NCI-H187 (cell line): ENCODE measurements at regions not wholly inside any gene's neighbourhood (a gene's known extent, or its start where the extent isn't known, plus 50 kb on each side); places are given as distances from the start of the nearest gene placed in this dataset.
"Not testable (repeated sequence)": the region's sequence is repeated elsewhere in the genome, so short reads cannot be mapped to it uniquely, and the experiment has no call there.

Experiments
- DNase-seq, 2 experiments: peaks; one replicate each; lab custom pipeline; 2025; lab: John Stamatoyannopoulos, UW

DNA sequence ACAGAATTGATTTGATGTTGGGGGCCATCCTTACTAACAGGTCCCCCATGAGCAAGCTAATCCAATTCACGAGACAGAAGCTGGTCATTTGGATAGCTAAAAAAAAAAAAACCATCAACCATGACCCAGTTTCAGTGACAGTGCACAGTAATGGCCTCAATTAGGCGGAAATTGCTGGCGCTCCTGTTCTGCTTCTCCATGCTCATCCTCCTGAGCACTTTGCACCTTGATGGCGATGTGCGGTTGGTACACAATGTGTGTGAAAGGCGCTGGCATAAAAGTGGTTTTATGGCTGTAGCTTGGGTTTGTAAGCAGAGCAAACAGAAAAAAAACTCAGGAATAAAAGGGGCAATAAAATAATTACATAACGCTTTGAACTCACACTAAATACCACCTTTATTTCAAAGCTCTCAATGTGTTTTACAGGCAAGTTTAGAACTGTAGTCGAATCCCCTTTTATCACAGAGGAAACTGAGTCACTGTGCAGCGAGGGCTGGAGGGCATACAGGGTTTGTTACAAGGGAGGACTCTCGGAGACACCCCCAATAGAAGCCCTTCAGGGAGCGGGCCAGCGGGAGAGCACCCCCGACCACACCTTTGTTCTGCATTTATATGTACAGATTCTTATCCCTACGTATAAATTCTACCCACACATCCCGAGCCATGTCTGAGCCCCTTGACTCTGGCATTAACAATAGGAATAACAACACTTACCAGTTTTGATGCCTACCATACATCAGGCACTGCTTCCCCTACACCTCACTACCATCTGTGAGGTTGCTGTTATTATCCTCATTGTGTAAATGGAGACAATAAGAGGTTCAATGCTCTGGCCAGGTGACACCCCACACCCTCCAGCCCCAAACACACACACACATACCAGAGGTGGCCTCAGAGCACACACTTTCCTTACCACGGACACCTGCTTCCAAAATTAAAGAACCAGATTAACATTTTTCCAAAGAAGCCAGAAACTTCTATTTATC is 213.5 kb upstream of the IRF2BP2 start:
- no peak for DNase-seq

DNA sequence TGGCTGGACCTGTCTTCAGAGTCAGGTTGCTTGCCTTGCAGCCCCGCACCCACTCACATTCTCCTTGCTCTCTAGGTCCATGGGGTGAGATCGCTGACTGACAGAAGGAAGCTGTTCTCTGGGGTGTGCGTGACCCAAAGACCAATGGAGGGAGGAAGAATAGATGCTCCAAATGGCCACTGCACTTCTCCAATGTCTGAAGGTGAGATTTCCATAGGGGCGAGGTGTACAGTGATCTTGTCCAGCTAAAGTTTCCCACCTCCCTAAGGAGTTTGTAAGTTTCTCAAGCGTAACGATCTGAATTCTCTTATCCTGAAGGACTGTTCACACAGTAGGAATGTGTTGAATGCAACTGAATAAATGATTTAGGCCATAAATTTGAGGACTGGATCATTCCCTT is 211.9 kb upstream of the IRF2BP2 start:
- DNase-seq: no peak

DNA sequence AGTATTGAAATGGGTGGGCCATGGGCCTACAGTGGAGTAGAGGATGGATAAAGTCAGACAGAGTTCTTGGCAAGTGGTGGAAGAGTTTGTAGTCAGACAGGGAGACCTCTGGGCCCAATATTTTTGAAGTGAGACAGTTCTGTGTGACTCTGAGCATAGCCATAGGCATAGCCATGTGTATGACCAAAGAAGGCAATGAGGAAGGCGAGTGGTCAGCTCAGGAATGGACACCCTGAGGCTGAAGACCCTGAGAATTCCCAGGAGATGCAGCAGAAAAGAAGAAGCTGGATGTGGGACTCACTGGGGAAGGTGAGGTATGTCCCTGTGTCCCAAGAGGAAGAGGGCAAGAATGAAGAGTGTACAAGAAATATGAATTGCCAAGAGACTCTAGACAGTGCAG is 210.6 kb upstream of the IRF2BP2 start:
- DNase-seq: no peak

DNA sequence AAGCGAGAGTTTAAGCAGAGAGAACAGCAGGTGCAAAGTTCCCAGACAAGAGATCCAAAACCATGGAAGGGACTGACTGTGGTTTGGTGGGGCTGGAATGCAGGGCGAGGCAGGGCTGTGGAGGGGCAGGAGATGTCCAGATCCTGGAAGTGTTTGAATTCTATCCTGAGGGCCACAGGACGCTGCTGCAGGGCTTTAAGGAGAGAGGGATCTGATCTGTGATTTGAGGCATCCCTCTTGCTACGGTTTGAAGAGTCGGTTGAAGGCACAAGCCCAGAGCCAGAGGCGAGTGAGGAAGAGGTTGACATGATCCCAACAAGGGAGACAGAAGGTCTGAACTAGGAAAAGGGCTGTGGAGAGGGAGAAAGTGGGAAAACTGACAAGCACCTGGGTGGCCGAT is 209.9 kb upstream of the IRF2BP2 start:
- not testable (repeated sequence) for DNase-seq

DNA sequence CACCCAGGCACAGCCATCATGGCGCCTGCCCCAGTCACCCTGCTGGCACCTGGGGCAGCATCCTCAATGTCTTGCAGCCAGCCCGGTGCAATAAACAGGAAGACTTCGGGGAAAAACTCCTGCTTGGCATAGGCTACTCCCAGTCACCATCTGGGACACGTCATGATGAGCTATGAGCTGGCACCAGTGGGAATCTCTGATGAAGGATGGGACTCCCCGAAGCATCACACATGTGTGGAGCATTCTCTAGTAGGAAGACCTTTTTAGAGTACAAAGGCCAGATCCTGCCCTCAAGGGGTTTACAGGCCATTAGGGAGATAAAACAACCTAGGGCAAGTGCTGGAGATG is 208.0 kb upstream of the IRF2BP2 start:
- DNase-seq: not testable (repeated sequence)

DNA sequence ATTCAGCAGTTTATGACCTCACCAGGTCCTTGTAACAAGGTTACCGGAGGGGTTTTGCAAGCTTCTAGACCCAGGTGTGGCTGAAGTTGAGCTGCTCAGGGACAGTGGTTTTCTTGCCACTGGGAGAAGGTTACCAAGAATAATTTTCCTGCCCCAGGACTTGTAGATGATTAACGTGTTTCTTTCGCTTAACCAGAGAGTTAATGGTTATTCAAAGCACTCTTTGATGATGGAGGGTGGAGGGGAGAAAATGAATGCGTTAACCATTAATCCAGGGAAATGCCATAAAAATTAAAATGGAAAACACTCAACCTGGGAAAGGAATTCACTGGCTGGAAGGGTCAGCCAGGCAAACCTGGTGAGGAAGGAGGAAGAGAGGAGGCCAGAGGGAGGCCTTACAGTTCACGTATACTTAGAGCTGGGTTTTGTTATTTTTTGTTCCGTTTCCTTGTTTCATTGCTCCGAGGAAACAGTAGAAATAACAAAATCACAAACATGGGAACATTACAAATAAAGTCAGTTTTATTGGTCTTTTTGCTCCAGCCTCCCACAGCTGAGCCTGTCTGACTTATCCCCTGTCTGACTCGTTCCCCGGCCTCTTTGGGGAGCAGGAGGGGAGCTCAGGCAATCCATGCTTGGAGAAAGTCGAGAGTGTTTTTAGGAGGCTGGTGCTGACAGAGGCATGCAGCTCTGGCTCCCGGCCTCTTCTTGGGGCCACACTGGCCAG is 207.5 kb upstream of the IRF2BP2 start:
- DNase-seq: not testable (repeated sequence)

DNA sequence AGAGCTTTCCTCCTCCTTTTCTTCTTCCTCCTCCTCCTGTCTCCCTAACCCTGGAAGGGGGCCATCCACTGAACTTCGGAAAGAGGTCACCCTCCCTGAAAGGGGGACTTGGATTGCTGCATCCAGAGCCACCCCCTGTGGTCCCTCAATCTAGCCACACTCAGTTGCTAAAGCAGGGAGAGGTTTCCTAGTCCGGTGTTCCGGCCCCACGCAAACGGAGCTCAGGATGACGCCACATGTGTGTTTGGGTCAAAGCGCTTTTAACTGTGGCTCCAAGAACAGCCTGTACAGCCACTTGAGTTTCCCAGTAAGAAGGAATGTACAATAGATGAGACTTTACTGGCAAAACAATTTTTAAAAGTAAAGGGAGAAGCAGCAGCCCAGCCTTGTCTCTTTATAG is 206.9 kb upstream of the IRF2BP2 start:
- DNase-seq: not testable (repeated sequence)

DNA sequence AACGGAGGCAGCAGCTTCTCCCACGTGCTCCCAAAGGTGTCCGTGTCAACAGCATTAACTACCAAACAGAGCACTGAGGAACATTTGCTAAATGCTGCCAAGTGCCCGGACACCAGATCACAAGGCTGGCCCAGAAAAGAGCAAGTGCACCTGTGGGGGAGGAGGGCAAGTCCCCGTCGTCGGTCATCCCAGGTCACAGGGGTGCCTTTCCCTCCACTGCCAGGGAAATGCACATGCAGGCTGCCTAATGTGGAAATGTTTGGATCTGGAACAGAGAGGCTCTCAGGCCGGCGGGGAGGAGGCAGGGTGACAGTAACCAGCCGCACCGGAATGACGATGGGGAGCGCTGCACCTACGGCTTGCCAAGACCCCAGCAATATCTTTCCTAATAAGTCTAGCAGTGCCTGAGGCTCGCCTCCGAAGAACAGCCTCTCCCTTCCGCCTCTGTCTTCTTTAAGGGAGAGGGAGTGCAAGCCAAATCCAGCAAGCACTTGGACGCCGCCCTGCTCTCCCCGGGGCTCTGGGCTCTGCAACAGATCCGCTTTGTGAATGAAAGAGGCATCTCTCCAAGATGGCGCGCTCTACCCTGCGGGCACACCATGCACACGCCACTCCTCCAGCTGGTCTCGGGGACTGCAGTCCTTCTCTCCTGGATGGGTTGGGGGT is 206.3 kb upstream of the IRF2BP2 start:
- not testable (repeated sequence) for DNase-seq

DNA sequence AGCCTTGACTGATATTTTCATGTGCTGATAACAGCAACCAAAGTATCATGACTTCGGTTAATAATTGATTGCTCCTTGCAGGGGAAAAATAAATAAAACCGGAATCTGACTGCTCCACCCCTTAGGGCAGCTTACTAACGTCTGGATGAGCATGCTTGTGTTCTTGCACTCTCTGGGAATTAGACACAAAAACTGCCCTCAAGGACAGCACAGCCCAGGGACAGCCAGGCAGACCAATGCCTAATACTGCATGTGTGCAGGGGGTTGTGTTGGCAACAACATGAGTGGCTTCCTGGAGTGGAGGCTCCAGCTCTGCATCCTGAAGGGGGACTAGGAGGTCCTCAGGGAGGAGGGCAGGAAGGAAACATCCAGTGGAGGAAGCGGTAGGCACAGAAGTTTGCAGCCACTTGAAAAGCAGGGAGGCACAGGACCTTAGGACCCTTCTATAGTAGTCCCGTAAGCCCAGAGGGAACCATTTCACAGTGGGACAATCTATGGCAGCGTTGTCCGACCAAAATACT is 205.4 kb upstream of the IRF2BP2 start:
- not testable (repeated sequence) for DNase-seq

DNA sequence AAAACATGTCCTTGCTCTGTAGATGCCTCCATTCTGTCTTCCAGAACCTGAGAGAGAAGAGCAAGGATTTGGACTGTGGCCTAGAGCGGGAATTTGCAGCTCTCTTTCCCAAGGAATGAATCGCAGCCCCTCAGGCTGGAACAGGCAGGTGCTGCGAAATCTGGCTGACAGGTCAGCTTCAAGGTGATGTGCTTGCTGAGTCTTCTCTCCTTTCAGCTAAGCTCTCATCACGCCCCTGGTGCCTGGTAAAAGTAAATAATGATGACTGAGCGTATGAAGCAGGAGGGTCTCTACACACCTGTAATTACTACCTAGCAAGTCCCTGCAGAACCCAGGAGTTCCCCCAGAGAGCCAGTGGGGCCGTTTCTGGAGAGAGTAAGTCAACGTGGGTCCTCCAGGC is 204.3 kb upstream of the IRF2BP2 start:
- not testable (repeated sequence) for DNase-seq

DNA sequence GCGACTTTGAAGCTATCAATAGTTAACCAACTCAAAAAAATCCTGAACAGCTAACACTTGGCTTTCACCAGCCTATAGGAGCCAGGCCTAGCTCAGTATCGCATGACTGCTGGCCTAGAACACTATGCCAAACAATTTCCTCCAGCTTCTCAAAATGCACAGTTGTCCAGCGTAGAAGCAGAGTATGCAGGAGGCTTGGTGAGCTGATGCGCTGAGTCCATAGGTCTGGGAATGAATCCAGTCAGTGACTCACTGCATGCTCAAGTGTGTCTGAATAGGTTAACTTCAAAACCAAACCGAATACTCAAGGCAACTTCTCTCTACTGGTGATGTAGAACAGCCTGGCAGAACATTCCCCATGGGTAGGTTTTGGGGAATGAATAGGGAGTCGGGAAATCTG is 201.8 kb upstream of the IRF2BP2 start:
- DNase-seq: not testable (repeated sequence)

DNA sequence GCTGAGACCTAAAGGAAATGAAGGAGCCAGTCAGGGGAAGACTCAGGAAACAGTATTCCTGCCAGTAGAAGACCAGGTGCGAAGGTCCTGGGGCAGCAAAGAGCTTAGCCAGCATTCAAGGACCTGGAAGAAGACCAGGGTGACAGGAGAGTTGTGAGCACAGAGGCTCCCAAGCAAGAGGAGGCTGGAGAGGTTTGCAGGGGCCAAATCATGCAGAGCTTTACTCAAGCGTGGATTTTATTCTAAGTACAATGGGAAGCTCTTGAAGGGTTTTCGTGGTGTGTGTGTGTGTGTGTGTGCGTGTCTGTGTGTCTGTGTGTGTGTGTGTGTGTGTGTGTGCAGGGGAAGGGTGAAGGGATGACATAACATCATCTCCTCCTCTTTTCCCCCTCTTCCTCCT is 200.7 kb upstream of the IRF2BP2 start:
- DNase-seq: not testable (repeated sequence)

DNA sequence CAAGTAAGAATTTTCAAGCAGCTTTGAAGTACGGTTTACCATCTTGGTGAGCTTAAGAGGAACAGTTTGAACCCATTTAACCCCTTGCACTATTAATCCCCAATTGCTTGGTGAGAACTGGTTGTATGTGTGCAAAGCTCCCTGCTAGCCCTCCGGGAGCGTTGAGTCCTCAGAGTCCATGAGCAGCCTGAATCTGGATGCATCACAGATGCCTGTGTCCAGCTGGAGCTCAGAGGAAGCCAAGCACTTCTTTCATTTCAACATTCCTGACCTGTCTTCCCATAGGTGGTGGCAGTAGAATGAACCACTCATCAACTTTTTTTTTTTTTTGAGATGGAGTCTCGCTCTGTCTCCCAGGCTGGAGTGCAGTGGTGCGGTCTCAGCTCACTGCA is 199.9 kb upstream of the IRF2BP2 start:
- DNase-seq: not testable (repeated sequence)

DNA sequence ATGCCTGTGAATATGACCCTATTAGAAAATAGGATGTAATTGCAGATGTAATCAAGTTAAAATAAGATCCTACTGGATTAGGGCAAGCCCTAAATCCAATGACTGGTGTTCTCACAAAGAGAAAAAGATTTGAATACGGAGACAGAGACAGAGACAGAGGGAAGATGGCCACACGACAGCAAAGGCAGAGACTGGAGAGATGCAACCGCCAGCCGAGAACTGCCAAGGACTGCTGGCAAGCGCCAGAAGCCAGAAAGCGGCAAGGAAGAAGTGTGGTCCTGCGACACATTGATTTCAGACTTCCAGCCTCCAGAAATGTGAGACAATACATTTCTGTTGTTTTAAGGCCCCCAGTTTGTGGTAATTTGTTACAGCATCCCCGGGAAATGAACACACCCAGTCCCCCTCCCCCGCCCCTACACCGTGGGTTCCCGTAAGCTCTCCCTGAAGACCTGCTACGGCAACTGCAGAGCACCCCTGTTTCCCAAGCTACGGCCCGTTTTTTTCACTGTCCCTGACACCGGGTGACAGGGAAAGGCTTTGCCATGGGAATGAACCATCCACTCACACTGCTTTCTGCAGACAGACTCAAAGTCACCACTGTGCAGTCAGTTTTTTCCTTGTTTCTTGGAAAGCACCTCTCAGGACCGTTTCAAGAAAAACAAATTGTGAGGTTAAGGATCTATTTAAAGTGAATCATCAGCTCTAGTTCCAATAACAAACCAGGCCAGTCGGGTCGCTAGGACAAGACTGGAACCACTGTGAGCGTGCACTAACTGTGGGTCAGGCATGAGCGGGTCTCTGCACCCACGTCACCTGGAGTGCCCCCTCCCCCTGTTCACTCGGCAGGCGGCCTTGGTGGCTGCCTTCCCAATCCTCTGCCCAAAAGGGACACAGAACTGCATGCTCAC is 199.2 kb upstream of the IRF2BP2 start:
- DNase-seq: not testable (repeated sequence)

DNA sequence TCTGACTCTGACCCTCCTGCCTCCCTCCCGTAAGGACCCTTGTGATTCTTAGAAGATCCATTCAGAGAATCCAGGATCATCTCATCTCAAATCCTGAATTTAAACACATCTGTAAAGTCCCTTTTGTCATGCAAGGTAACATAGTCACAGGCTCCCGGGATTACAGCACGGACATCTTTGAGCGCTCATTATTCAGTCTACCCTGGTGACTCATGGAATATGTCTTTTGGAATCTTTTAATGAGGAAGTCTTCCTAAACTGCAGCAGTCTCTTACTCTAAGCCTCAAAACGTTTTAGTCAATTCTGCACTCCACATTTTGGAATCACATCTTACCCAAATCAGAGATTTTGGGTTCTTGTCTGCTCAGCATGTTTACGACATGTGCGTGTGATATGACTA is 198.5 kb upstream of the IRF2BP2 start:
- DNase-seq: not testable (repeated sequence)

DNA sequence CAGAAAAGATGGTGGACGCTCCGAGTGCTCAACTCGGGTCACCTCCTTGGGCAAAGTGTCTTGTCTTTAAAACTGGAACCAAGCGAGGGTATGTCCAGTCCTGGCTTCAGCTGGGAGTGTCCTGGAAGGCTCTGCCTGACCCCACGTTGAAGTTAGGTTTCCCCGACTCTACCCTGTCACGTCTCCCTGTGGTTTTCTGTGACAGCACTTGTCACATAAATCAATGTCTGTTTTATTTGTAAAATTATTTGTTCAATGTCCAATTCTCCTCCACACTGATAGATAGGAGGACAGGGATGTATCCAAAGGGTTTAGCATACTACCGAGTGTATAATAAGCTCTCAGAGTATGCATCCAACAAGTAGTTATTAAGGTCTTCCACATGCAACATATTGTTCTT is 197.7 kb upstream of the IRF2BP2 start:
- not testable (repeated sequence) for DNase-seq

DNA sequence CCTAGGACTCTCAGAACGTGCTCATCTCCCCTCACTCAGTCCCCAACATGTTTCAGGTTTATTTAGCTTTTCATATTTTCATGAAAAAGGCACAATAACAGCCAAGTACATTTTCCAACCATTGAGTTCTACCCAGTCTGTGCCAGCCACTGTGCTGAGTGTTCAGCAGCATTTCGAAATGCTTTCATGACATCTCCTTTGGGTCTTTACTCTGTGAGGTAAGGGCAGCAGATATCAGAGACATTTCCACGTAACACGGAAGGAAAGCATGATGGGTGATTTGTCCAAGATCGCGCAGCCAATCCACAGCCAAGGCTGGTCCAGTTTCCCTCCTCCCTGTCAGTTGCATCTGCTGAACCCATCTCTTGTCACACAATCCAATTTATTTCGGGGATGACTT is 192.6 kb upstream of the IRF2BP2 start:
- not testable (repeated sequence) for DNase-seq

DNA sequence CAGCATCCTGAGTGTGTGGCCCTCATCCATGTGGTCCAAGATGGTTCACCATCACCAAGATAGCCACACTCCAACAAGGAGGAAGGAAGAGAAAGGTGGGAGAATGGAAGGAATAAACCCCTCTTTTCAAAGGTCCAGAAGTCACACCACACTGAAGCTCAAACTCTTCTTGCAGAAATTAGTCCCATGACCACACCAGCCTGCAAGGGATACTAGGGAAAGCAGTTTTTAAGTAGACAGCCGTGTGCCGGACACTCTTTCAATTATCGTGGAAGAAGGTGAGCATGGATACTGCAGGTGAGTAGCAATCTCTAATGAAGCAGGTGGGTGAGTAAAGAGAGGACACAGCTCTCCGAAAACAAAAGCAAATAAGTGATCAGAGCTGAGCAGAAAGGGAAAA is 191.7 kb upstream of the IRF2BP2 start:
- DNase-seq: not testable (repeated sequence)

DNA sequence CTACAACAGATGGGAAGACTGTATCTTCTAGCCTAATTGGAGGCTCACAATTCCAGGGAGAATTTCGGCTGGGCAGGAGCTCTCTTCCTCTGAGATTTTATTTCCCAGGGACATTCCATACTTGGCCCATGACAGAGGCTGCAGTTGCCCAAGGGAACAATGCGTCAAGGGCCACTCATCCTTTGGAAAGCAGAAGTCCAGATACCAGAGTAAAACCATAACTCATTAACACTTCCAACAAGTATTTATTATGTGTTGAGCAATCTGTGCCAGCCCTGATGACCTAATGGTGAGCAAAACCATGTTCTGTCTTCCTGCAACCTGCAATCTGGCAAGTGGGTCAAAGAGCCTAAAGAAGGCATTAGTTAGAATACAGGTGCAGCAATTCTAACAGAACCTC is 191.2 kb upstream of the IRF2BP2 start:
- not testable (repeated sequence) for DNase-seq

DNA sequence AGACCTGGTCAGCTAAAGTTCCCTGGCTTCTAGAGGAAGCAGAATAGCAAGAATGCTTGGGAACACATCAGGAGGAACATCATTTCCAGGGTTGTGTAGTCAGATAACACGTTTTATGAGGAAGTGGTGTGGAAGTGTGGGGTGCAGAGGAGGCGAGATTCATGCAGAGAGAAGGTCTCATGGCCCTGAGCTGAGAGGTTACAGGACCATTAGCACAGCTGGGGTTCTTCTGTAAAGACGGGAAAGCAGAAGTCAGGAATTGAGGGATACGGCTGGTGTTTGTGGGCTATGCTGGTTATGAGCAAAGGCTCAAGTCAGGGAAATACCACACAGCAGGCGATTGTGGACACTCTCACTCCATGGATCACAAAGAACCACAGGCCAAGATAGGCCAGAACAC is 190.6 kb upstream of the IRF2BP2 start:
- DNase-seq: not testable (repeated sequence)

DNA sequence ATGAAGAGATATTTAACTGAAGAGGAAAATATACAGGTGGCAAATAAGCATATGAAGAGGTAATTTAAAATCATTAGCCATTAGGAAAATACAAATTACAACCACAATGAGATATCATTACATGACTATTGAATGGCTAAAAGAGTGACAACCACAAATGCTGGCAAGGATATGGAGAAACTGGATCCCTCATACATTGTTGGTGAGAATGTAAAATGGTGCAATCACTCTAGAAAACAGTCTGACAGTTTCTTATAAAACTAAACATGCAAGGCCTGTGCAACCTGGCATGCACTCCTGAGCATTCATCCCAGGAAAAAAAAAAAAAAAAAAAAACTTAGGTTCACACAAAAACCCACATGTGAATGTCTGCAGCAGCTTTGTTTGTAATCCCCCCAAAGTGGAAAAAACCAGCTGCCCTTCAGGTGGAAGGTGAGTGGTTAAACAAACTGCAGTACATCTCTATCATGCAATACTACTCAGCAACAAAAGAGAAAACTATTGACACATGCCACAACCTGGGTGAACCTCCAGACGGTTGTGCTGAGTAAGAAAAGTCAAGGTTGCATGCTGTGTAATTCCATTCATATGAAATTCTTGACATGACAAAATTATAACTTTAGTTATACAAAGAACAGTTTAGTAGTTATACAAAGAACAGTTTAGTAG is 189.2 kb upstream of the IRF2BP2 start:
- not testable (repeated sequence) for DNase-seq
